HCT116 (cell line): ENCODE measurements at regions not wholly inside any gene's neighbourhood (a gene's known extent, or its start where the extent isn't known, plus 50 kb on each side); places are given as distances from the start of the nearest gene placed in this dataset.

Experiments
- CEBPB ChIP-seq: IDR thresholded peaks from 2 replicates; pipeline ENCODE4 v1.6.1; 2012; ENCODE audit warnings: low read depth
- EZH2 ChIP-seq: fragments of 200-600 bp; sonication (generic); IDR thresholded peaks from 2 replicates; pipeline ENCODE4 v1.6.1; 2017; ENCODE audit warnings: antibody characterized with exemption, mixed run types
- FOSL1 ChIP-seq: IDR thresholded peaks from 2 replicates; pipeline ENCODE4 v1.6.1; 2012; ENCODE audit warnings: low read depth
- POLR2A ChIP-seq: IDR thresholded peaks from 2 replicates; pipeline ENCODE4 v1.7.0; 2011; ENCODE audit warnings: borderline replicate concordance; ENCODE audit not compliant: insufficient read depth, insufficient read length; ENCODE audit errors: extremely low read depth
- POLR2AphosphoS5 ChIP-seq: IDR thresholded peaks from 2 replicates; pipeline ENCODE4 v1.6.1; 2011; ENCODE audit warnings: mild to moderate bottlenecking, low read depth, low read length, moderate library complexity
- YY1 ChIP-seq: IDR thresholded peaks from 2 replicates; pipeline ENCODE4 v1.6.1; 2011; ENCODE audit warnings: low read length, low read depth, moderate library complexity, mild to moderate bottlenecking; ENCODE audit not compliant: insufficient replicate concordance; ENCODE audit errors: extremely low read depth
- TF ChIP-seq, protein P1 (sequence below), 3 experiments: fragments of 200-600 bp in 1 of 3; sonication (generic) in 1 of 3; IDR thresholded peaks in 2 of 3; conservative IDR thresholded peaks in 1 of 3; 2 replicates each; pipeline ENCODE4 v1.5.1; 2012 to 2017; ENCODE audit warnings: low read depth in 2 of 3, low read length in 2 of 3, antibody characterized with exemption in 1 of 3, borderline replicate concordance in 1 of 3, control low read depth in 1 of 3, mild to moderate bottlenecking in 1 of 3, mixed read lengths in 1 of 3, mixed run types in 1 of 3, moderate library complexity in 1 of 3; ENCODE audit not compliant: insufficient read depth in 1 of 3
- TF ChIP-seq, protein P2 (sequence below): IDR thresholded peaks from 2 replicates; pipeline ENCODE4 v1.6.1; 2012
- TF ChIP-seq, protein P3 (sequence below): IDR thresholded peaks from 2 replicates; pipeline ENCODE4 v1.6.1; 2012
- TF ChIP-seq, protein P4 (sequence below): IDR thresholded peaks from 2 replicates; pipeline ENCODE4 v1.6.1; 2012; ENCODE audit warnings: low read depth

DNA sequence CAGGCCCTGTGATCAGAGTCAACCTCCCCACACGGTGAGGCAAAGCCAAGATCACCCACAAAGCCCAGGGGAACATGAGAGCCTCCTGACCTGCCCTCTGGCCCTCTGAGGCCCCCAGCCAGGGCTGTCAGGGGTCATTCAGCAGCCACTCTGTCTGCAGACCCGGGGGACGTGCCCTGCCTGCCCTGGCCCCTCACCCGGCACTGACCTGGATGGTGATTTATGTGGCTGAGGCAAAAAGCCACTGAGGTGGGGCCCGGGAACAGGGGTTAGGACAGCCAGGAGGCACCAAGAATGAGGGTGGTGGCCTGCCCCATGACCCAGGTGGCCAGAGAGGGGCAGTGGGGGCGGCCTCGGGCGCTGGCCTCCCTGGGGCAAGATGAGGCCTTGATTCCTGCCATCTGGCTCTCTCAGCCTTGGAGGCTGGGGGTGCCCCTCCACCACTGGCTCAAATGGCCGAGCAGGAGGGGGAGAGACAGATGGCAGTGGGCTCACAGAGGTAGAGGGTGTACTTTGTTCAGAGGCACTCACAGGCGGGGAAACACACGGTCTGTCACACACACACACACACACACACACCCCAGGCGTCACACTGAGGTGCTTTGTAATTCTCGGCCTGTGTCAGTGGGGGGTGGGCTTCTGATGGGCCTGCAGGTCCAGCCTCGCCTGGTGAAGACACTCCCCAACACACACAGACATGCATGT, 174.0 kb upstream of the GSE1 start:
- TF ChIP-seq EZH2: no peak
- TF ChIP-seq, protein P1, sequence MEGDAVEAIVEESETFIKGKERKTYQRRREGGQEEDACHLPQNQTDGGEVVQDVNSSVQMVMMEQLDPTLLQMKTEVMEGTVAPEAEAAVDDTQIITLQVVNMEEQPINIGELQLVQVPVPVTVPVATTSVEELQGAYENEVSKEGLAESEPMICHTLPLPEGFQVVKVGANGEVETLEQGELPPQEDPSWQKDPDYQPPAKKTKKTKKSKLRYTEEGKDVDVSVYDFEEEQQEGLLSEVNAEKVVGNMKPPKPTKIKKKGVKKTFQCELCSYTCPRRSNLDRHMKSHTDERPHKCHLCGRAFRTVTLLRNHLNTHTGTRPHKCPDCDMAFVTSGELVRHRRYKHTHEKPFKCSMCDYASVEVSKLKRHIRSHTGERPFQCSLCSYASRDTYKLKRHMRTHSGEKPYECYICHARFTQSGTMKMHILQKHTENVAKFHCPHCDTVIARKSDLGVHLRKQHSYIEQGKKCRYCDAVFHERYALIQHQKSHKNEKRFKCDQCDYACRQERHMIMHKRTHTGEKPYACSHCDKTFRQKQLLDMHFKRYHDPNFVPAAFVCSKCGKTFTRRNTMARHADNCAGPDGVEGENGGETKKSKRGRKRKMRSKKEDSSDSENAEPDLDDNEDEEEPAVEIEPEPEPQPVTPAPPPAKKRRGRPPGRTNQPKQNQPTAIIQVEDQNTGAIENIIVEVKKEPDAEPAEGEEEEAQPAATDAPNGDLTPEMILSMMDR (IDR thresholded peaks at IDR 0.05 in 2 of 3, conservative IDR thresholded peaks at IDR 0.05 in 1 of 3; ENCODE audit: borderline replicate concordance in 1 of 3, insufficient read depth in 1 of 3, low read depth in 2 of 3, low read length in 2 of 3): no peak
- TF ChIP-seq, protein P2, sequence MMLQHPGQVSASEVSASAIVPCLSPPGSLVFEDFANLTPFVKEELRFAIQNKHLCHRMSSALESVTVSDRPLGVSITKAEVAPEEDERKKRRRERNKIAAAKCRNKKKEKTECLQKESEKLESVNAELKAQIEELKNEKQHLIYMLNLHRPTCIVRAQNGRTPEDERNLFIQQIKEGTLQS: no peak
- no peak for TF ChIP-seq POLR2AphosphoS5
- no peak for TF ChIP-seq YY1
- TF ChIP-seq FOSL1: no peak
- TF ChIP-seq, protein P3, sequence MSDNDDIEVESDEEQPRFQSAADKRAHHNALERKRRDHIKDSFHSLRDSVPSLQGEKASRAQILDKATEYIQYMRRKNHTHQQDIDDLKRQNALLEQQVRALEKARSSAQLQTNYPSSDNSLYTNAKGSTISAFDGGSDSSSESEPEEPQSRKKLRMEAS: no peak
- no peak for TF ChIP-seq CEBPB
- no peak for TF ChIP-seq POLR2A
- TF ChIP-seq, protein P4, sequence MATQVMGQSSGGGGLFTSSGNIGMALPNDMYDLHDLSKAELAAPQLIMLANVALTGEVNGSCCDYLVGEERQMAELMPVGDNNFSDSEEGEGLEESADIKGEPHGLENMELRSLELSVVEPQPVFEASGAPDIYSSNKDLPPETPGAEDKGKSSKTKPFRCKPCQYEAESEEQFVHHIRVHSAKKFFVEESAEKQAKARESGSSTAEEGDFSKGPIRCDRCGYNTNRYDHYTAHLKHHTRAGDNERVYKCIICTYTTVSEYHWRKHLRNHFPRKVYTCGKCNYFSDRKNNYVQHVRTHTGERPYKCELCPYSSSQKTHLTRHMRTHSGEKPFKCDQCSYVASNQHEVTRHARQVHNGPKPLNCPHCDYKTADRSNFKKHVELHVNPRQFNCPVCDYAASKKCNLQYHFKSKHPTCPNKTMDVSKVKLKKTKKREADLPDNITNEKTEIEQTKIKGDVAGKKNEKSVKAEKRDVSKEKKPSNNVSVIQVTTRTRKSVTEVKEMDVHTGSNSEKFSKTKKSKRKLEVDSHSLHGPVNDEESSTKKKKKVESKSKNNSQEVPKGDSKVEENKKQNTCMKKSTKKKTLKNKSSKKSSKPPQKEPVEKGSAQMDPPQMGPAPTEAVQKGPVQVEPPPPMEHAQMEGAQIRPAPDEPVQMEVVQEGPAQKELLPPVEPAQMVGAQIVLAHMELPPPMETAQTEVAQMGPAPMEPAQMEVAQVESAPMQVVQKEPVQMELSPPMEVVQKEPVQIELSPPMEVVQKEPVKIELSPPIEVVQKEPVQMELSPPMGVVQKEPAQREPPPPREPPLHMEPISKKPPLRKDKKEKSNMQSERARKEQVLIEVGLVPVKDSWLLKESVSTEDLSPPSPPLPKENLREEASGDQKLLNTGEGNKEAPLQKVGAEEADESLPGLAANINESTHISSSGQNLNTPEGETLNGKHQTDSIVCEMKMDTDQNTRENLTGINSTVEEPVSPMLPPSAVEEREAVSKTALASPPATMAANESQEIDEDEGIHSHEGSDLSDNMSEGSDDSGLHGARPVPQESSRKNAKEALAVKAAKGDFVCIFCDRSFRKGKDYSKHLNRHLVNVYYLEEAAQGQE: no peak
